Fibroblast of skin of left quadriceps (primary cell): ENCODE measurements at regions not wholly inside any gene's neighbourhood (a gene's known extent, or its start where the extent isn't known, plus 50 kb on each side); places are given as distances from the start of the nearest gene placed in this dataset.

ENCODE experiments used
- DNase-seq, 2 experiments: peaks; one replicate each; pipeline ENCODE4 v3.0.0-alpha.2; 2013; ENCODE audit warnings: low read depth in 2 of 2

- DNase-seq: no peak
Measured at GRCh38 chr4:123747016-123747415, 350.4 kb downstream of the SPRY1 start.

DNA sequence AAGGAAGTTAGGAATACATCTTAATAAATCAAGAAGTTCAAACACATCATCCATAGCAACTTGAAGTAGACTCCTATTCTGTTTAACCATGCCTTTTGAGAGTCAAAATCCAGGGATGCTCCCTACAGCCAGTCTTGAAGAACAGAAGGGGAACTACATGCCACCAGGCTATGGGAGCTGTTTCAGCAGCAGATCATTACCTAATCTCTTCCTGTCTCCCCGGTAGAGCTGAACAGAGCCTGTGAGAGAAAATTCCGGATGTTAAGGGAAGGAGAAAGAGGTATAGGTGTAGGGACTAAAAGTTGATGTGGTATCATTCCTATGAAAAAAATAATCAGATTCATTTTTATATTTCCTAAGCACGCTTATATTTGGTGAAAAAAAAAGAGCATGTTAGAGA lies 352.2 kb downstream of the SPRY1 start:
- no peak for DNase-seq

DNA sequence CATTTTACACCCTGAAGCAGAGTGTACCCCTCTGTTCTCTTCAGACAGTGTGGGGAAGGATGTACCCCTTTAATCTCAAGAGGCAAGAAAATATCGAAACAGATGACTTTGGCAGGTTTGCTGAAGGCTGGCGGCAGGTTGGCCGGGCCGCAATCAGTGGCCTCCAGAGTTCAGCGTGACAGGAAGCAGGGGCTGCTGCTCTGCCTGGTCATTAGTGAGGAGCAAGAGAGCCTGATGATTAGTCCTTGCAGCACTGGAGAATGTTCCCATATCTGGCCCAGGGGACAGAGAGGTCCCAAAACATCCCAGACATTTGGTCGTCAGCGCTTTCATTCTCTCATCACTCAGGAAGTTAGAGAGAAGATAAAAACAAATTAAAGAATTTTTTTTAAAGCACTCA lies 352.8 kb downstream of the SPRY1 start:
- DNase-seq: no peak

GRCh38 chr4:123750044-123750443 lies 353.4 kb downstream of the SPRY1 start:
- DNase-seq: no peak

DNA sequence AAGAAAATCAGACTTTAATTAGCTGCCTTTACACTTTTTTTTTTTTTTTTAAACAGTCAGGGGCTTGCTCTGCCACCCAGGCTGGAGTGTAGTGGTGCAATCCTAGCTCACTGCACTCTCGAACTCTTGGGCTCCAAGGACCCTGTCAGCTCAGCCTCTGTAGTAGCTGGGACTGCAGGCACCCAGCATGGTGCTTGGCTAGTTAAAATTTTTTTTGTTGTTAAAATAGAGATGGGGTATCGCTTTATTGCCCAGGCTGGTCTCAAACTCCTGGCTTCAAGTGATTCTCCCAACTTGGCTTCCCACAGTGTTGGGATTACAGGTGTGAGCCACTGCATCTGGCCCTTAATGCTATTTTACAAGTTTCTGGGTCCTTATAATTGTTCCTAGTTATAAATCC lies 359.1 kb downstream of the SPRY1 start:
- no peak for DNase-seq

DNA sequence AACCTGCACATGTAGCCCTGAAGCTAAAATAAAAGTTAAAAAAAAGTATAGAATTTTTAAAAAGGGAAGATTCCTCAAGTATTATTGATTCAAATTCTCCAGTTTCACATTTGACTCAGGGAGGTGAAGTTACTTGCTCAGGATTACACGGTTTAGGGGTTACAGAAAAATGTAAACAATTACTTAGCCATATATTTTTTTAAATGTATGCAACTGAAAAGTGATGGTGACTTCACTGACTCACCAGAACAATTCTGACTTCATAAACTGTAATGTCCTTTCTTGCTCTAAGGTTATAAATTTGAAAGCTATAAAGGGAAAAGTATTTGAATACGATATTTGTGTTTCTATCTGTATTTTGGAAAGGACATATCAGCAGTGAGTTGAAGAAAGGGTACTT lies 371.2 kb downstream of the SPRY1 start:
- DNase-seq: no peak

GRCh38 chr4:123770884-123771283 lies 374.3 kb downstream of the SPRY1 start:
- DNase-seq: no peak

- DNase-seq: no peak
Measured at GRCh38 chr4:123776267-123776666, 379.7 kb downstream of the SPRY1 start.

- DNase-seq: no peak
Measured at GRCh38 chr4:123777373-123777772, 380.8 kb downstream of the SPRY1 start.

GRCh38 chr4:123783151-123783790 lies 386.7 kb downstream of the SPRY1 start:
- DNase-seq: peak in 1 of 2 experiments; percentile 39

DNA sequence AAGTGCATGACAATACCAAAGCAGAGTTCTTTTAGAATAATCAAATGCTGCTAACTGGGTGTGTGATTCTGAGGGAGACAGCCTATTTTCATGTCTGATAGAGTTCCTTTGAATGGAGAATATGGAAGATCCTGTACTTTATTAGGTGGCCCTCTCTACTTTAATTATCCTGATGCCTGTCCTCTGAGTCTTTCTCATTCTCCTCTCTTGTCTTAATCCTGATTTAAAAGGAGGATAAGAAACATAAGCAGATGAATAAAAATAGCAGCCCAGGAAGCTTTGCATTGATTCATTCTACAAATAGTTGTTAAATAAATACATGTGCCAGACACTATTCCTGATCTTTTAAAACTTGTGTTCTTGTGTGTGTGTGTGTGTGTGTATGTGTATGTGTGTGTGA lies 387.3 kb downstream of the SPRY1 start:
- DNase-seq: no peak

DNA sequence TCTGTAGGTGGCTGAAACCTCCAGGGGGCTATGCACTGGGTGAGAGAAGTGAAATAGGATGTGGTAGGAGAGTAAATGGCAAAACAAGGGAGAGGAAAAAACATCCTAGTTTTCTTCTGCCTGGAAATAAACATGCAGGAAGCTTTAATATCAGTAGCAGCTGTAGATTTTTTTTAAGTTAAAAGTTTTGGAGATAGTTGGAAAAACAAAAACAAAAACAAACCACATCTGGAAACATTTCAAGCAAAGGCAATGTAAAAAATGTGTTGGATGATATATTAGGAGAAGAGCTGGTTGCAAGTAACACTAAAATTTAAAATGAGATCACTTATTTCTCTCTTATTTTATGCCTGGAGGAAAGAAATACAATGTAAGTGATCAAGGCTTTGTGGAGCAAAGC lies 388.0 kb downstream of the SPRY1 start:
- no peak for DNase-seq

DNA sequence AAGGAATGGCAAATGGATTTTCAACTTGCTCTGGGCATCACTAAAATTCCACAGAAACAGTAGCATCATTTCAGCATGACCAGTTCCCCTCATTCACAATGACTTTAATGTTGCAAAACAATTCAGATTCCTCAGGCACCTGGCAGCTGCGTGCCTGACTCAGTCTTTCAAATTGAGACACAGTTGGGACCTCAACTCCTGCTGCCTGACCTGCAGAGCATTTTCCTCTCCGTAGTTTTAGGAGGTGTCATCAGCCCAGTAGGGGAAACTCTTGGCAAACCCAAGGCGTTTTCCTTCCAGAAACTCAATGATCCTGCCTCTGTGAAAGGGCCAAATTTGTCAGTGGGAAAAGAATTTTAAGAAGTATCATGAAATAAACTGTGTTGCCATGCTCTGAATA lies 388.9 kb downstream of the SPRY1 start:
- DNase-seq: peak; percentile 52 to 55

- no peak for DNase-seq
Measured at GRCh38 chr4:123786163-123786915, 389.7 kb downstream of the SPRY1 start.

DNA sequence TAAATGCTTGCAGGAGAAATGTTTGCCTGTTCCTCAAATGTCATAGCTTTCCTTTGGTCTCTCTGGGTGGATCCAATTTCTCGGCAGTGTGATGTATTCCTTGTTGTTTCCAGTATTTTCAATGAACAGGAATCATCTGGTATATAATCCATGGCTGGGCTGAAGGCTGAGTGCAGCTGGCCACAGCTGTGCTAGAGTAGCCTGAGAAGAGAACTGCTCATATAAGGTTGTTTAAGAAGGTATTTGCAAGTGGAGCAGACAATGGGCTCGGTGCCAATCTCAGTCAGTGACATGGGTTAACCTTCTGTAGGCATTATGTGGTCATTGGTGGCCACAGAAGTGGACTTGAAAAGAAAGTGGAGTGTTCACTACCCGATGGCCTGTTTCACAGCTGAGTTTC lies 390.3 kb downstream of the SPRY1 start:
- no peak for DNase-seq

DNA sequence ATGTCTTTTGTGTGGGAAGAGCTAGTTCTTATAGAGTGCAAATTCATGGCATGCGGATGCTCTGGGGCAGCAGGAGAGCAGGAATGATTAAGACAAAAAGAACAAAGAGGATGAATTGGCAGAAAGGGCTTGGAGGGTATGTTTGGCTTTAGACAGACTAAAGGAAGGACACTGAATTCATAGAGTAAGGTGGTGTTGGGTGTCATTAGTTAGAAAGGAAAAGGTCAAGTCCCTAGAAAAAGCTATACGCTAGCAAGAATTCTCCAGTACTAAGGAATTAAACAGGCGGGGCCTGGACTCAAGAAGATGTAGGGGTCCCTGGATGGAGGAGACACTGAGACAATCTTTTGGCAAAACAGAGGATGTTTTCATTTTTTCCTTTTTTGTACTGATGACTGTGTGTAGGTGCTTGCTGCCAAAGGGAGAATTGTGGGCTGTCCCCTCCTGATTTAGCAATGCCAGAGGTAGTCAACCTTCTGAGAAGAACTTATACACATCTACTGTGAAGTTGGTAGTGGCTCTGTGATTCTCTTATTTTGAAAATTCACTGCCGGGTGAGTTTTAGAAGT lies 391.0 kb downstream of the SPRY1 start:
- no peak for DNase-seq

GRCh38 chr4:123788577-123788976 lies 392.0 kb downstream of the SPRY1 start:
- no peak for DNase-seq

- DNase-seq: no peak
Measured at GRCh38 chr4:123790681-123791080, 394.1 kb downstream of the SPRY1 start.

DNA sequence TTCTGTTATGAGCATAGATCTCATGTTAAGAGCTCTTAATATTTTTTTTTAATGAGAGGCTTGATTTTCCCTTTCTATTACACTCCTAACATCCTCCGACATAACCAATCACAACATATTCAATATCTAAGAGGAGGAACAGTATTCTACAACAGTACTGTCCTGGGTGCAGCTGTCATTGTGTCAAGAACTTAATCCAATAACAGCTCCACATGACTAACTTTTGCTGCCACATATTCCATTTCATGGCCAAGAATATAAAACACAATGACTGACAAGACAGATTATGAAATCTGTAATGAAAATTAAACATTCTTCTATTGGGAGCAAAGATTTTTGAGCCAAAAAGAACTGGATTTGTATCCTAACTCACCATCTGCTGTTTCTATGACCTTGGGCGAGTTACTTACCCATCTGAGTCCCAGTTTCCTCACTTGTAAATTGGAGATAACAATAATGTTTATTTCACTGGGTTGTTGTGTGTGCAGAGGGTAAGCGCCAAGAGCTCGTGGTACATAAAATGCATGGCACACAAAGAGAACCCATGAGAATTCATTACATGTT lies 405.6 kb downstream of the SPRY1 start:
- DNase-seq: no peak

- DNase-seq: no peak
Measured at GRCh38 chr4:123802933-123803332, 406.3 kb downstream of the SPRY1 start.

GRCh38 chr4:123804196-123804721 lies 407.7 kb downstream of the SPRY1 start:
- no peak for DNase-seq

DNA sequence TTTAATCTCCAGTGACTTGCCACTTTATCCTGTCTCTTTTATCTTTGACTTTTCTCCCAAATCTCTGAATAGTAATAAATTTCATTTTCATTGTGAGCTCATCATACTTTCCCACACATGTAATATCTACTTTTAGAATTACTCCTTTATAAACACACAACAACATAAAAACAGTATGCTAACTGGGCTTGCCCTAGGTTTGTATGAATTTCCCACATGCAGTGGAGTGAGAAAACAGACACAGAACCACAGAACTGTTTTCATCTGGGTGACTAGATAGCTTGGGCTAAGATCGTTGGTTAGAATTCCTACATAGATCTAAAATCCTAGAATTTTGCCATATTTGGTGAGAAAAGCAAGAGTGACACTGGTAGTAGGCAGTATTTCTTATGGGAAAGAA lies 409.5 kb downstream of the SPRY1 start:
- DNase-seq: no peak

GRCh38 chr4:123807187-123807586 lies 410.6 kb downstream of the SPRY1 start:
- no peak for DNase-seq
